HUES6 (cell line): ENCODE measurements at regions not wholly inside any gene's neighbourhood (a gene's known extent, or its start where the extent isn't known, plus 50 kb on each side); places are given as distances from the start of the nearest gene placed in this dataset.

Source experiments
- H3K27ac ChIP-seq: 2 replicates; pipeline ENCODE4 v1.7.0; 2013; ENCODE audit warnings: low read depth, mild to moderate bottlenecking, low read length, inconsistent platforms
- H3K27me3 ChIP-seq: 2 replicates; pipeline ENCODE4 v1.6.1; 2013; ENCODE audit warnings: low read length; ENCODE audit not compliant: control insufficient read depth, insufficient read depth
- H3K36me3 ChIP-seq: 2 replicates; pipeline ENCODE4 v1.6.1; 2013; ENCODE audit warnings: low read length; ENCODE audit not compliant: control insufficient read depth, insufficient read depth
- H3K4me1 ChIP-seq: 2 replicates; pipeline ENCODE4 v1.6.1; 2013; ENCODE audit warnings: low read length; ENCODE audit not compliant: control insufficient read depth, insufficient read depth
- H3K4me3 ChIP-seq: 2 replicates; pipeline ENCODE4 v1.5.1; 2013; ENCODE audit warnings: low read depth, low read length
- H3K9ac ChIP-seq: one replicate; pipeline ENCODE4 v1.6.1; 2013; ENCODE audit warnings: mild to moderate bottlenecking, low read length
- H3K9me3 ChIP-seq: 2 replicates; pipeline ENCODE4 v1.6.1; 2013; ENCODE audit warnings: low read depth, low read length; ENCODE audit not compliant: control insufficient read depth, insufficient read depth

DNA sequence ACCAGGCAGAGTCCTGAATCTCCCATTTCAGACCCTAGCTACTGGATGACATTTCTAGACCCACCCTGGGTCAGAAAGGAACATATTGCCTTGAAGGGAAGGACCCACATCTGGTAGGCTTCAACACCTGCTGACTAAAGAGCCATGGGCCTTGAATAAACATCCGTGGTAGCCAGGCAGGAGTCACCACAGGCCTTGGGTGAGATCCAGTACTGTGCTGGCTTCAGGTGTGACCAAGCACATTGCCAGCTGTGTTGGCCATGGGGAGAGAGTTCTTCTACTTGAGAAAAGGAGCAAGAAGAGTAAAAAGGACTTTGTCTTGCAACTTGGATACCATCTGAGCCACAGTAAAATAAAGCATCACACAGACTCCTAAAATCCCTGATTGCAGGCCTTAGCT is 332.6 kb downstream of the SLC16A7 start:
- H3K9me3 ChIP-seq: no peaks in the 10 kb centered on the region
- H3K27ac ChIP-seq: no peak overlapping the region
- no peaks in the 10 kb centered on the region for H3K27me3 ChIP-seq
- H3K9ac ChIP-seq: no peak overlapping the region
- H3K4me1 ChIP-seq: no peaks in the 10 kb centered on the region
- no peaks in the 10 kb centered on the region for H3K36me3 ChIP-seq
- no peak overlapping the region for H3K4me3 ChIP-seq

DNA sequence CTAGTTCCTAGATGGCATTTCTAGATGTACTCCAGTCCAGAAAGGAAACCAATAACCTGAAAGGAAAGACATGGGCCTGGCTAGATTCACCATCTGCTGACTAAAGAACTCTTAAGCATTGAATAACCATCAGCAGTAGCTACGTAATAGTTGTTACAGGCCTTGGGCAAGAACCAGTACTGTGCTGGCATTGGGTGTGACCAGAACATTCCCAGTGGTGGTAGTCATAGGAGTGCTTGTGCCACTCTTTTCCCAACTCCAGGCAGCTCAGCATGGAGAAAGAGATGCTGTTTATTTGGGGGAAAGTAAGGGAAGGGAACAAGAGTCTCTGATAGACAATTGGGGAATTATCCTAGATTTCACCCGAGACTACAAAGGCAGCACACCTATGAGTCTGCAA is 333.3 kb downstream of the SLC16A7 start:
- Histone ChIP-seq H3K27me3 (no peaks in the 10 kb centered on the region), H3K4me3 (no peak overlapping the region), H3K9ac (no peak overlapping the region), H3K4me1 (no peaks in the 10 kb centered on the region), H3K9me3 (no peaks in the 10 kb centered on the region), H3K36me3 (no peaks in the 10 kb centered on the region), H3K27ac (no peak overlapping the region)

DNA sequence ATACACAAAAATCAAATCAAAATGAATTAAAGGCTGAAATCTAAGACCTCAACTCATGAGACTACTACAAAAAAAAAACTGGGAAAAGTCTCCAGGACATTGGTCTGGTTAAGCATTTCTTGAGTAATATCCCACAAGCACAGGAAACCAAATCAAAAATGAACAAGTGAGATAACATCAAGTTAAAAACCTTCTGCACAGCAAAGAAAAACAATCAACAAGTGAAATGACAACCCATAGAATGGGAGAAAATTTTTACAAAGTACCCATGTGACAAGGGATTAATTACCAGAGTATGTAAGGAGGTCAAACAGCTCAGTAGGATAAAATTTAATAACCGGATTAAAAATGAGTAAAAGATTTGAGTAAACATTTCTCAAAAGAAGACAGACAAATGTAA is 338.7 kb downstream of the SLC16A7 start:
- Histone ChIP-seq H3K27me3 (no peaks in the 10 kb centered on the region), H3K9ac (no peak overlapping the region), H3K9me3 (no peaks in the 10 kb centered on the region), H3K4me1 (peaks cover 6% of the 10 kb centered on the region; the same call in 1 of the 2 replicates), H3K4me3 (no peak overlapping the region), H3K36me3 (no peaks in the 10 kb centered on the region), H3K27ac (no peak overlapping the region)

DNA sequence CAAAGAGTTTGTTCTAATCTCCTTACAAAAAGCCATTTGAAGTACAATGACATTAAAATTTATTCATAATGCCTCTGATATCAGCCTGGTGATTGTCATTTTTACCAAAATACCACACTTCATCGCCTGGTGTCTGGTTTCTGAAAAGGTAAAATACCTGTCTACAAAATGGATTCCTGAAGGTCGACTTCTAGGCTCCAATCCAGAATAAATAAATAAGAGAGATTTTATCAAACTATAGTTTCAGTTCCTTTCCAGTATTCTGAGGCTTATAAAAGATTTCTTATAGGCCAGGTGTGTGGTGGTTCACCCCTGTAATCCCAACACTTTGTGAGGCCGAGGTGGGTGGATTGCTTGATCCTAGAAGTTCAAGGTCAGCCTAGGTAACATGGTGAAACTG is 340.7 kb downstream of the SLC16A7 start:
- no peak overlapping the region for H3K27ac ChIP-seq
- no peaks in the 10 kb centered on the region for H3K36me3 ChIP-seq
- H3K4me1 ChIP-seq: peaks cover 6% of the 10 kb centered on the region; the same call in 1 of the 2 replicates
- no peak overlapping the region for H3K9ac ChIP-seq
- H3K4me3 ChIP-seq: no peak overlapping the region
- H3K27me3 ChIP-seq: no peaks in the 10 kb centered on the region
- H3K9me3 ChIP-seq: no peaks in the 10 kb centered on the region

DNA sequence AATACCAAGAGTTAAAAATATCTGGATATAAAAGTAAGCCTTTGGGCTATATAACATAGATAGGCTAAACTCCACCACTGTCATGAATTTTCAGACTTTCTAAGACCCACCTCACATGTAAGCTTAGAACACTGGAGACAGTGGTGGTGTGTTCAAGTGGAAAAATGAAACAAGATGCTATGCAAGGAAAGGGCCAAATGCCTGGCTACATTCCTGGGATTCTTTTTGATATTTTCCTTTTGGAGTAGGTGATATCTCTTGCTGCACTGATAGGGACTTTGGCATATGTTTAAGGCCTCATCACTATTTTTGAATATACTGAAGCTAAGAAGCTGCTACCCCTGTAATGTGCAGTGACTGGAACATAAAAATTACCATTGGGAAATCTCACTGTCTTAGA is 341.3 kb downstream of the SLC16A7 start:
- Histone ChIP-seq H3K27ac (no peak overlapping the region), H3K4me1 (peaks cover 6% of the 10 kb centered on the region; the same call in 1 of the 2 replicates), H3K9ac (no peak overlapping the region), H3K27me3 (no peaks in the 10 kb centered on the region), H3K36me3 (no peaks in the 10 kb centered on the region), H3K4me3 (no peak overlapping the region), H3K9me3 (no peaks in the 10 kb centered on the region)

DNA sequence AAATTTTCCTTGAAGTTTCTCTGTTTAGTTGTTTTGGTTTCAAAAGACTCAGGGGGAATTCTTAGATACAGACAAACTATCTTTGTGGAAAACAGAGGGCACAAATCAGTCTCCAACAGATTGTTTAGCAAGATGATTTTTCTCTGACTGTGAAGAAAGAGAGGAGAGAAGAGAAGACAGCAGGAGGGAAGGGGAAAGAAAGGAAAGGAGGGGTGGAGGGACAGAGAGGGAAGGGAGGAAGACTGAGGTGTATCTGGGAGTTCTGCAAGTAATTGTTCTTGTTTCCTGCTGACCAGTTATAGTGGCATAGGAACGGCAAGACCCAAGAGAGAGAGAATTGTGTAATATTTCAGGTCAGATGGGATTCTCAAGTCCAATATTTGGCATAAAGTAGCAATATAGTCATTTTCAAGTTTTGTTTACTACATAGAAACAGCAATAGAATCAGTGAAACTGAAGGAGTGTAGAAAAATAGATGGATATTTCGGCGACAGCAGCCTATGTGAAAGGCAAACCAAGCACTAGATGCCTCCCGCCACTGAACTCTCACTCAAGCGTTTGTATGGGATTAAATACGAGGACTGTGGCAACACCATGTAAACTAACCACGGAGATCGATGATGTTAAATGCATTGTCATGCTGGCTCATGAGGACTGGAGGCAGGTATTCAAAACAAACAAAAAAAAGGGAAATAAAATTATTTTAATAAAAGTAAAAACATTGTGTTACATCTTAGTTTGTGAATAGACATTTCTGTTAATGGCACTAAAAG is 342.5 kb downstream of the SLC16A7 start:
- Histone ChIP-seq H3K27me3 (no peaks in the 10 kb centered on the region), H3K4me3 (no peak overlapping the region), H3K27ac (no peak overlapping the region), H3K9me3 (no peaks in the 10 kb centered on the region), H3K4me1 (peaks cover 6% of the 10 kb centered on the region; the same call in 1 of the 2 replicates), H3K36me3 (no peaks in the 10 kb centered on the region), H3K9ac (no peak overlapping the region)

DNA sequence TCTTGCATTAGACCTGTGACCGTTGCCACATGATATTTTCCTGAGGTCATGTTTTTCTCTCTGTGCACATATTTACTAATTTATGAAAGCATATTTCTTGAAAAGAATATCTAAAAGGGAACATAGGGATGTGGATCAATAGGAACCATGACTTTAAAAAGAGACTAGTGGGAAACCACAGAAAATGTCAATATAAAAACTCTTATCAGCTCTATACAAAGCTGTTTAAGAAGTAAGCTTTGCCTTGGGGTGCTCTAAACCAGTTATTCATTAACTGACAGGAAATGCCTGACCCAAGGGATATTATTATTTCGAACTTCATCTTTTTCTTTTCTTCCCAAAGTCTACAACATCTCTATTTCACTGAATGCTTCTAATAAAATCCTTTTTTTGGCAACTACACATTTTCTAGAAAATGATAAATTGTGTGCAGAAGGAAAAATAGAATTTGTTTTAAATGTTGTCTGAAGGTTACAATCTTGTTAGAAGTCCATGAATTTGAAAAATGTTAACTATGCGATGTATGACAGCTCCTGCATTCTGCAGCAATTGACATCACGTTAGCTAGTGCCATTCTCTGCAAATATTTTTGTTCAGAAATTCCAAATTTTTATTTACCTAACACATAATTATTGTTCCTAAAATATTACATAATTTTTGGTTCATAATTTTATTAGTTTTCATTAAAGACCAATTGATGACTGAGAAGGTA is 345.0 kb downstream of the SLC16A7 start:
- H3K27me3 ChIP-seq: no peaks in the 10 kb centered on the region
- no peaks in the 10 kb centered on the region for H3K9me3 ChIP-seq
- H3K36me3 ChIP-seq: no peaks in the 10 kb centered on the region
- no peak overlapping the region for H3K9ac ChIP-seq
- no peak overlapping the region for H3K4me3 ChIP-seq
- no peak overlapping the region for H3K27ac ChIP-seq
- H3K4me1 ChIP-seq: peaks cover 6% of the 10 kb centered on the region; the same call in 1 of the 2 replicates

DNA sequence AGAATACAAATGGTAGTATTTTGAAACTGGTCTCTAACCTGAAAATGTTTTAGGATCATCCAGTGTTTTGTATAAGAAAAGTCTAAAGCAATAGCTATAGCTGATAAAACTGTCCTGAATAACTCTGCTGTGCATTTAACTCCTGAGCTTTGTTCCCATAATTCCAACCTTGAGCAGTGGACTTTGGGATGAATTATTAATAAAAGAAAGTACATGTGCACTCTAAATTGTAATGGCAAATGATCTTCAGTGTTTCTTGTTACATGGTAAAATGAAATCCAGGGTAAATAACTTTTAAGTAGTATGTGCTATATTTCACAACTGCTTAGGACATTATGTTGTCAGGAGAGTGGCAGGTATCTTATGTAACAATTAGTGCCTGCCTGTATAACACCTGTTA is 345.6 kb downstream of the SLC16A7 start:
- no peak overlapping the region for H3K27ac ChIP-seq
- H3K4me3 ChIP-seq: no peak overlapping the region

DNA sequence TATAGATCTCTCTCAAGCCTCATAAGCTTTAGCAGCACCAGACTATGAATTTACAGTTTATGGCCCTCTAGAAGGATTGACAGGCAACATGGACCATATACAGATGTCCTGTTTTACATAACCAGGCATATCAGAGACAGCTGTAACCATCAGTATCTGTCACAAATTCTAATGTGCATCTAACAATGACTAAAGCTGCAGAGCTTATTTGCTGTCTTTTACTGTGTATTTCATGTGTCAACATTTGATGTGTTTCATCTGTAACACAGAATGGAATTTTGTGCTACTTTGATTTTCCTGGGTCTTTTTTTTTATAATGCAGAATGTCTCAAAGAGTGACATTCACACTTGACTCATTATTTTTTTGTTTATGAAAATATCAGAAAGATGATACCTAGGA is 348.3 kb downstream of the SLC16A7 start:
- H3K4me1 ChIP-seq: no peaks in the 10 kb centered on the region
- no peaks in the 10 kb centered on the region for H3K27me3 ChIP-seq
- H3K4me3 ChIP-seq: no peak overlapping the region
- H3K9me3 ChIP-seq: no peaks in the 10 kb centered on the region
- H3K27ac ChIP-seq: no peak overlapping the region
- no peak overlapping the region for H3K9ac ChIP-seq
- H3K36me3 ChIP-seq: no peaks in the 10 kb centered on the region

More for the DNA sequence above, 345.6 kb downstream of the SLC16A7 start:
- Histone ChIP-seq H3K36me3 (no peaks in the 10 kb centered on the region), H3K4me1 (peaks cover 6% of the 10 kb centered on the region; the same call in 1 of the 2 replicates), H3K9ac (no peak overlapping the region), H3K27me3 (no peaks in the 10 kb centered on the region), H3K9me3 (no peaks in the 10 kb centered on the region)

DNA sequence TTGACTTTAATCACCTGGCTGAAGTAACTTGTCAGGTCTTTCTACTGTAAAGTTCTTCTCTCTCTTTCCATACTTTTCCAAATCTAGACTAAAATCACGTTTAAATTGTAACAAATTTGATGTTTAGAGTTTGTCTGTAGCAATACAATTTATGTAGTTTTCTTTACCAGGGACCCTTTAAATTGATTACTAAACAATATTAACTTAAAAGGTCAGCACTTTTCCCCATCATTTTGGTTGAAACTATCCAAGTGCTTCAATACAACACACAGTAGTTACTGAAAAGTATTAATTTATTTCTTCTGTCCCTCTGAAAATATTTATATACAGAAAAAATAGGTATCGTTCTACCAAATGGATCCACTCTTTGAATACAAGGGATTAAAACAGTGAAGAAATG is 350.8 kb downstream of the SLC16A7 start:
- H3K4me1 ChIP-seq: no peaks in the 10 kb centered on the region
- no peaks in the 10 kb centered on the region for H3K9me3 ChIP-seq
- H3K27ac ChIP-seq: no peak overlapping the region
- H3K36me3 ChIP-seq: no peaks in the 10 kb centered on the region
- no peak overlapping the region for H3K9ac ChIP-seq
- H3K27me3 ChIP-seq: no peaks in the 10 kb centered on the region
- H3K4me3 ChIP-seq: no peak overlapping the region

DNA sequence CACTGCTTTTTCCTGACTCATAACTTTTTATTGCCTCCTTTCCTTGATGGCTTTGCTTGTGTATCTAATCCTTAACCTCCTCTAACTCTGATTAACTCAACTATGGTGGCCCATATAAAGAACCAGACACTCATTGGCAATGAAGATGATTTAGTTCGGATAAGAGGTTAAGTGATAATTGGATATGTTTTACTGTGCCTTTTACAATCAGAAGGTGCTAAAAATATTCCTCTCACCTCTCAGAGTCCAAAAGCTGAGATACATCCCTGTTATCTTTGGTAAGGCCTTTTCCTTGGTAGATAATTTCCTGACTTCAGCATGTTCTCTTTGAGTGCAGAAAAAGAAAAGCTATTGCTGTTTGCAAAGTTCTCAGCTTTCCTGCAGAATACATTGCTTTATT is 367.7 kb downstream of the SLC16A7 start:
- no peaks in the 10 kb centered on the region for H3K27me3 ChIP-seq
- H3K36me3 ChIP-seq: no peaks in the 10 kb centered on the region
- no peaks in the 10 kb centered on the region for H3K9me3 ChIP-seq
- no peak overlapping the region for H3K27ac ChIP-seq
- no peak overlapping the region for H3K9ac ChIP-seq
- peaks cover 11% of the 10 kb centered on the region for H3K4me1 ChIP-seq
- H3K4me3 ChIP-seq: no peak overlapping the region
